D721Med (cell line): ENCODE measurements at regions not wholly inside any gene's neighbourhood (a gene's known extent, or its start where the extent isn't known, plus 50 kb on each side); places are given as distances from the start of the nearest gene placed in this dataset.

ENCODE experiments used
- DNase-seq: peaks from one replicate; pipeline ENCODE4 v3.0.0; 2011; ENCODE audit warnings: low spot score; ENCODE audit not compliant: insufficient read length
- FAIRE-seq: peaks from 2 replicates; lab custom pipeline; 2011; peaks lifted over from hg19 to GRCh38; lab: Jason Lieb, UNC
- TF ChIP-seq, protein P1 (sequence below): IDR thresholded peaks from 2 replicates; pipeline ENCODE4 v1.5.1; 2012; ENCODE audit warnings: mild to moderate bottlenecking, control low read depth; ENCODE audit not compliant: insufficient read depth; ENCODE audit errors: missing control alignments

DNA sequence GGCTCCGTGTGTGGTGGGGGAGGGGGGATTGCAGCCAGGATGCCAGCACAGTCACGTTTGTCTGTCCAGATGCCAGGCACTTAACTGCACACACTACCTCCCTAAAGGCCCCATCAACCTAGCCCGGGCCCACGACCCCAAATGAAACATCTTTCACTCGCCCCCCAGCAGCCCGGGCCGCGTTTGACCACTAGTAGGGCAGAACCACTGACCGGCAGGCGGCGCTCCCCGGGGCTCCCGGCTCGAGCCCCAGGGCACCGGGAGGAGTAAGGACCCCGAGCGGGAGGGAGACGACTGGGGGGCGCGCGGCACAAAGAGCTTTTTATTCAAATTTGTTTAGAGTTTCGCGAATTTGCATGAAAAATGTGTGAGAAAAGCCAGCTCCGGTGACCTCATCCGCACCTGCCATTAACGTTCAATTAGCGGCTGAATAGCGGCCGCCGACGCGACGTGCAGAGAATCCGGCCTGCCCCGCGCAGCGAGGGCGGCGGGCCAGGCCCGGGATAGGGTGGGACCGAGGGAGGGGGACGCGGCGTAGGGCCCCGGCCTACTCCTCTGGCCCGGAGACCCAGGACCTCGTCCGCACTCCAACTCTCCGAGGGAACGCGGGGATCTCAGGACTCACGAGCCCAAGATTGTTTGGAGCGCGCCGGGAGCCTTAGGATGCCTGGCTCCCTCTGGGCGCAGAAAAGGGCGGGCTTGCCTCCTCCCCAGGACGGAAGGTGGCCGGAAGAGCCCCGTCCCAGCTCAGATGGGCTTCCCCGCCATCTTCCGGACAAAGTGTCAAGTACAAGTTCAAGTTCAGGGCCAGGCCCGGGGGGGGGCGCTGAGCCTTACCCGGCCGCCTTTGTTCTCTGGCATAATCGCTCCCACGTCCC, 64.9 kb upstream of the POLG start:
- FAIRE-seq (no peak), DNase-seq (peak; percentile 54)
- TF ChIP-seq, protein P1, sequence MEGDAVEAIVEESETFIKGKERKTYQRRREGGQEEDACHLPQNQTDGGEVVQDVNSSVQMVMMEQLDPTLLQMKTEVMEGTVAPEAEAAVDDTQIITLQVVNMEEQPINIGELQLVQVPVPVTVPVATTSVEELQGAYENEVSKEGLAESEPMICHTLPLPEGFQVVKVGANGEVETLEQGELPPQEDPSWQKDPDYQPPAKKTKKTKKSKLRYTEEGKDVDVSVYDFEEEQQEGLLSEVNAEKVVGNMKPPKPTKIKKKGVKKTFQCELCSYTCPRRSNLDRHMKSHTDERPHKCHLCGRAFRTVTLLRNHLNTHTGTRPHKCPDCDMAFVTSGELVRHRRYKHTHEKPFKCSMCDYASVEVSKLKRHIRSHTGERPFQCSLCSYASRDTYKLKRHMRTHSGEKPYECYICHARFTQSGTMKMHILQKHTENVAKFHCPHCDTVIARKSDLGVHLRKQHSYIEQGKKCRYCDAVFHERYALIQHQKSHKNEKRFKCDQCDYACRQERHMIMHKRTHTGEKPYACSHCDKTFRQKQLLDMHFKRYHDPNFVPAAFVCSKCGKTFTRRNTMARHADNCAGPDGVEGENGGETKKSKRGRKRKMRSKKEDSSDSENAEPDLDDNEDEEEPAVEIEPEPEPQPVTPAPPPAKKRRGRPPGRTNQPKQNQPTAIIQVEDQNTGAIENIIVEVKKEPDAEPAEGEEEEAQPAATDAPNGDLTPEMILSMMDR, result peak; percentile 46

DNA sequence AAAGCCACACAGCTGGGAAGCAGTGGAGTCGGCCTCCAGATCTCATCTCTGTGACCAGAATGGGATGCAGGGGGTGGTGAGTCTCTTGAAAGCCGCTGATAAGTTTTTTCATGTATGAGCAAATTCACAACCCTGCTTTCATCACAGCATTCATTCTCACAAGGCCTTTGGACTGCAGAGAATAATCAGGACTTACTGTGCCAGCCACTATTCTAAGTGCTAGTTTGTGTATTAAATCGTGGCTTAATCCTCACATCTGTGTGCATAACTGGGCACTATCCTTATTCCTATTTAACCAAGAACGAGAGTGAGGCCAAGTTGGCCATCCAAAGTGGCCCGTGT, 64.2 kb upstream of the POLG start:
- TF ChIP-seq, protein P1, result no peak
- no peak for DNase-seq
- FAIRE-seq, result no peak

DNA sequence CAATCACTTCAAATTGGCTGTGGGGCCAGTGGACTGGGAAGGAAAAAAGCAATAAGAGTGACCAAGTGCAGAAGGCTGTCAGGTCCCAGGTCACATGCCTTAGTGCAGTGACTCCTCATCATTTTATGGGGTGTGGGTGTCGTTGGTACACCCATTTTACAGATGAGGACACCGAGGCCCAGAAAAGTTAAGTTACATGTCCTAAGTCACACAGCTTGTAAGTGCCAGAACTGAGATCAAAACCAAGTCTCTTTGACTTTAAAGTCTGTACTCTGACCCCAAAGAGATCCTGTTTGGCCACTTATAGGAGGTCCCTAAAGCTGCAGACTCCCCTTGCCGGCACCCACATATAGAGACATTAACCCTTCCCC, 63.0 kb upstream of the POLG start:
- TF ChIP-seq, protein P1, result no peak
- DNase-seq, result no peak
- no peak for FAIRE-seq

DNA sequence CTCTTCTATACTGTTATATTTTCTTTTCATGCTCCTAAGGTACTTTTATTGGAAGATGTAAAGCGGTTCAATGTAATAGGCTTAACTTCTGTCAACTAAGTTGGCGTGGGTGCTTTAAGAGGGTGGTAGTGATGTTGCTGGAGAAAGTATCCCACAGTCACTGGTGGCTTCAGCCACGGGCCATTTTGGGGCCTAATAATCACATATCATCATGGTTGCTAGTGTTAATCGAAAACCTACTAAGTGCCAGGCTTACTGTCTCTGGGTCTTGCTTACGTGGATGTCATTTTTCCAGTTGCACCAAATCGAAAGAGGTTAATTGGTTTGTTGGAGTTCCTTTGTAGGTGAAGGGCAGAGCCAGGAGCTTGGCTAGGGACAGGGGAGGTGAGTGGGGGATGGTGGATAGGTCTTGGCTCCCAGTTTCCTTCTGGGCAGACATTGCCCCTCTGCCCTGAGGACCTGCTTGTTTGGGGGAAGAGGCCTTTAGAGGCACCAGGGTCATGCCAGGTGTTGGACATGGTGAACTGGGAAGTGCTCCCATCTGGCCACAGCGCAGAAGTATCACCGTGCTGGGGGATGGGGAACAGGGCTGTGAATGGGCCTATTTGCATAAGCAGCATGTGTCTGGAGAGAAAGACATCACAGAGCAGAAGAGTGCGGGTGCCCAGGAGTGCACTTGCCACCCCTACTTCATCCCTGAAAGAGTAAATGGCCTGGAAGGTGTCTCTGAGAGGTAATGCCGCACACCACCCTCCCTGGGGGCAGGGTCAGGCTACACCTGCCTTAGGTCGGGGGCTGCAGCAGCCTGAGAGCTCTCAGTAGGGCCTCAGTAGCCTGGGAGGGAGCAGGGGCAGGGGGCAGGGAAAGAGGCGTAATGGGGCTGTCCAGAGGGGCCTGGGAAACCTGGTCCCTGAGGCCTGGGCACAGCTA, 62.4 kb upstream of the POLG start:
- TF ChIP-seq, protein P1, result no peak
- no peak for FAIRE-seq
- no peak for DNase-seq

DNA sequence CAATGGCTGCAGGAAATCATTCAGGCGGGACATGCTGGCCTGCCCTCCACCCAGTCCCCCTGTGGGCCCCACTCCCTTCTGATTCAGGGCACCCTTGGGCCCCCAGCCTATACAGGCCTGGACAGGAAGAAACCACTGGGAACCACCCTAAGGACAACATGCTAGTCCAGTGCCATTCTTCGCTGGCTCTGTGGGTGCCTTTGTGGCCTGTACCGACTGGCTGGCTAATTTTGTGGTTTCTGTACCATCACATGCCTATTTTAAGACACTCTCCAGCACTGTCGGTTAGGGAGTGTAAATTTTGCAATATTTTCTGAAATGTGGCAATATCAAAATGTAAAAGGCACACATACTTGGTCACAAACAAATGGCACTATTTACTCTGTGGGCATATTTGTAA, 61.4 kb upstream of the POLG start:
- DNase-seq, result no peak
- peak; percentile 16 for FAIRE-seq
- TF ChIP-seq, protein P1, result no peak

DNA sequence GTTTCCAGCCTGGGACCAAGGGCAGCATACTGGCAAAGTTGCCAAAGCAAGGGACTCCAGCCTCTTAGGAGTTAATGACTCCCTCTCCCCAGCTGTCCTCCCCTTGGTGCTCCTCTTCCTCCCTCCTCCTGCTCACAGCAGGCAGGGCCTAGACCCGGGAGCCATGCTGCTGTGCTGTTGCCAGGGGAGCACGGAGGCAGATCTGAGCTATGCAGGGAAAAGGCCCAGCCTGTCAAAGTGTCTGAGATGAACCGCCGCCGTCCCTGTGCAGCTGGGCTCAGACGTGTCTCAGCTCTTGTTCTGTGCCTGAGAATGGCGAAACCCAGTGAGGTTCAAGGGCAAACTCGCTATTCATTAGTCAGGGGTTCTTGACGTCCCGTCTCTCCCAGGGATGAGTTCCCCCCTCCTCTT, 60.8 kb upstream of the POLG start:
- DNase-seq, result no peak

More for the DNA sequence above, 60.8 kb upstream of the POLG start:
- no peak for FAIRE-seq
- TF ChIP-seq, protein P1, result no peak
